Astrocyte of the spinal cord (primary cell): ENCODE measurements at regions not wholly inside any gene's neighbourhood (a gene's known extent, or its start where the extent isn't known, plus 50 kb on each side); places are given as distances from the start of the nearest gene placed in this dataset.

ENCODE experiments used
- DNase-seq: peaks from one replicate; pipeline ENCODE4 v3.0.0; 2011; ENCODE audit warnings: low read depth, low spot score
- H3K4me3 ChIP-seq: 2 replicates; pipeline ENCODE4 v1.5.1; 2011; ENCODE audit warnings: low read depth, mild to moderate bottlenecking, low read length, moderate library complexity
- CTCF ChIP-seq: IDR thresholded peaks from 2 replicates; pipeline ENCODE4 v1.5.1; 2012; ENCODE audit warnings: low read depth, mild to moderate bottlenecking, low read length, inconsistent platforms
- in situ Hi-C: cut with HindIII; loops from 2 replicates; pipeline ENCODE4 v1.10.0; 2017; ENCODE audit warnings: low sequenced_read_pairs

DNA sequence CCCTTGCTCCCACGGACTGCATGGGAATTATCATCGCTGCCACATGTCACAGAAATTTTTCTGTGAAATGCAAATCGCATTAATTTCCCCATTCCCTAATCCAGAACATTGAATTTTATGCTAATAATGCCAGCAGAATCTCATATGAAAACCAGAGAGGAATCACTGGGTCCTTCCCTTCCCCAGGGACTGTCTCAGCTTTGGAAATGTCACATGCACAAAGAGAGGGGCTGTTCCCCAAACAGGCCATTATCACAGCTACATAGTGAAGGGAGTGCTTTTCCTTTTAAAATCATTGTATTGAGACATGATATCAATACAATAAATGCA, 954.5 kb downstream of the BRD1 start:
- TF ChIP-seq CTCF = no peak
- in situ Hi-C loops = no loop called here
- DNase-seq = no peak
- H3K4me3 ChIP-seq = no peak overlapping the region

- in situ Hi-C loops = no loop called here
- H3K4me3 ChIP-seq = no peak overlapping the region
- TF ChIP-seq CTCF = no peak
- no peak for DNase-seq
These were observed 955.1 kb downstream of the BRD1 start for GRCh38 chr22:48872271-48873190.

DNA sequence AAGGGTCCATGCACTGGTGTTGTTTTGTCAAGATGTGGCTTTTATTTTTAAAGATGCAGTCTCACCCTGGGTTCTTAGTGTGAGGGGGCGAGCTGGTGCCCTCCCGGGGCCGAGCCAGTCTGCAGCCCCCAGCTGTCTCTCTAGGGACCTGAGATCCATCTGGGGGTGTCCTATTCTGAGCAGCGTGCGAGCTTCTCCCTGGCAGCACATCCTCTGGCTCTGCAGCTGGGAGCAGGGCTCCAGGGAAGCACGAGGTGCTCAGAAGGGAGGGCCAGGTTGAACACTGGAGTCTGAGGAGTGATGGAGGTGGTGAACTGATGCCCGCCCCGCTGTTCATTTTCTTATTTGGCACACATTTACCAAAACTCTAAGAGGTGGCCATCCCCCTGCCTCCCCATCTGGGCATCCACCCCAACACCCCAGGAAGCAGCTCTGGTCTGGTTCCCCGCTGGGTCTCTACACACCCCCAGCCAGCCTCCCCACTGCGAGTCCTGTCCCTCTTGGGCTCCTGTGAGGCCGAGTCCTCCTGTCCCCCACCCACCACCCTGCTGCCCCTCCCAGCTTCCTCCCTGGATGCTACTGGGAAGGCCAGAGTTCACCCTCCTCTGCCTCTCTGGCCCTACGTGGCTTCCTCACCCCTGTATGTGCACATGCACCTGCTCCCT, 956.4 kb downstream of the BRD1 start:
- DNase-seq = no peak
- TF ChIP-seq CTCF = no peak
- H3K4me3 ChIP-seq = no peak overlapping the region
- in situ Hi-C loops = no loop called here

DNA sequence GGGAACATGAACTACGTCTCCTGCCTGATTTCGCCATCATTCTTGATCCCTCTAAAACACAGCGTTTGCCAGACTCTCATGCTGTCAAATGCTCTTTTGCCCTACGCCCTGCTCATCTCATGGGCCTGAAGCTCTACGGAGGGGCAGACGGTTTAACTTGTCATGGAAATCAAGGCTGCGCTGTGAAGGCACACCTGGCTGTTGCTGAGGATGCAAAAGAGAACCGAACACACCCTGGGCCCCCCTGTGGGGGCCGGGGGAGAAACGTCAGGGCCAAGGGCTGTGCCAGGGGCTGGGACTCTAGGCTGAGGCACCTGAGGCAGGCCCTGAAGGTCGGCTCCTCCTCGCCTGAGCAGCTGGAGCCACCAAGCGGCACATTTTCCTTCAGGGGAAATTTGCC, 957.2 kb downstream of the BRD1 start:
- no peak for TF ChIP-seq CTCF
- no peak overlapping the region for H3K4me3 ChIP-seq
- DNase-seq = no peak
- in situ Hi-C loops = no loop called here

DNA sequence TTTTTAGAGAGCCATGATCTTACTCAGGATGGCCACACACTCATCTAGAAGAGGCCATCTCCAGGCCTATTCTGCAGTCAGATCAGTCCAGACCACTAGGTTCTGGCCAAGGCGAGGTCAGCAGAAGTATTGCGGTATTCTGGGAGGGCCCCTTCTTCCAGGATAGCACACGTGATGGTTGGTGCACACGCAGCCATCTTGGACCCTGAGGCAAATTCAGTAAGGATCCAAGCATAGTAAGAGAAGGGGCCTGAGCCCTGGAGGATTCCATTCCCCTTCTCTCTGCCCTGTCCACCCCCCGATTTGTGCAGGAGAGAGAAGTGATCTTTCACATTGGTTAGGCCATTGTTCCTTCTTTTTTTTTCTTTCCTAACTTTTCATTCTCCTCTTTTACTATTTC, 957.9 kb downstream of the BRD1 start:
- in situ Hi-C loops = no loop called here
- no peak for TF ChIP-seq CTCF
- H3K4me3 ChIP-seq = no peak overlapping the region
- no peak for DNase-seq

DNA sequence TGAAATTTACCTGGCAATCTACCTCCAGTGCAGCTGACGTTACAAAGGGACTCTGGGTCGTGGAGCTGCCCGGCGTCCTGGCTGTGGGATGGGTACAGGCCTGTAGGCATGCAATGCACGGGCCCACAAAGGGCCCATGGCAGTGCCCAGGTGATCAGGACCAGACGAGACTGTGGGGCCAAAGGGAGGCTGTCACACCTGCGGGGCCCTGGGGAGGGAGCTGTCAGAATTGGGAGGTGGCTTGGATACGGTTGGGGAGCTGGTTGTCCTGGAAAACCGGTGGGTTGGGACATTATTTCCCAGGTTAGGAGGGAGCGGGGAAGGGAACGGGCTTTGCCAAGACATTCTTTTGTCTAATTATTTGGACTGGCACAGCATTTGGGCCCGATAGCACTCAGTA, 958.5 kb downstream of the BRD1 start:
- DNase-seq = no peak
- in situ Hi-C loops = no loop called here
- TF ChIP-seq CTCF = no peak
- H3K4me3 ChIP-seq = no peak overlapping the region
